ENCODE measurements at regions not wholly inside any gene's neighbourhood (a gene's known extent, or its start where the extent isn't known, plus 50 kb on each side); places are given as distances from the start of the nearest gene placed in this dataset.

DNA sequence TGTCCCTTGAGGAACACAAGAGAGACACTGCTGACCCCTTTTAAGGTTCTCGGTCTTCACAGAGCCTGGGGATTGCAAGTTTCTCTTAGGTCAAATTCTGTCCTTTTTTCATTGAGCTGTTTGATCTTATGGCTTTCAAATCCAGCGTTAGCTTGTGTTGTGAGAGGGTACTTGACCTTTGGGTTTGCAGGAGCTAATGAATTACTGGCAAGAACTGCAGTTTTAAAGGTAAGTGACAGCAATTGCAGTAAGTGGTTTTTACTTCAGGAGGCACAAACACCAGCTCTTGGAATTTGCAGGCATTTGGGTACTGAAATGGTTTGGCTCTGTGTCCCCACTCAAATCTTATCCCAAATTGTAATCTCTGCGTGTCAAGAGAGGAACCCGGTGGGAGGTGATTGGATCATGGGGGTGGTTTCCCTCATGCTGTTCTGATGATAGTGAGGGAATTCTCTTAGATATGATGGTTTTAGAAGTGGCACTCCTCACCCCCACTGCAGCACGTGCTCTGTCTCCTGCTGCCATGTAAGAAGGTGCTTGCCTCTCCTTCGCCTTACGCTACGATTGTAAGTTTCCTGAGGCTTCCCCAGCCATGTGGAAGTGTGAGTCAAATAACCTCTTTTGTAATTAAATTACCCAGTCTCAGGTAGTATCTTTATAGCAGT is 134.5 kb upstream of the LYPLAL1 start:
- in situ Hi-C loops (cut with HindIII; ENCODE audit: extremely low pct_ligation_motif_present, low pct_unique_long_range_greater_than_20kb) (no loop called here), intact Hi-C loops (cut with micrococcal nuclease; ENCODE audit: unreplicated experiment) (no loop called here)
- ChIA-PET POLR2A (no interaction called here), CTCF (ENCODE audit: low intra/inter-chr PET ratio, low total read pairs) (no interaction called here)
- Histone ChIP-seq H4K20me1 (ENCODE audit: insufficient read depth, low read length) (no peaks in the 10 kb centered on the region), H3K4me3 (replicated peaks in 1 of 3; ENCODE audit: insufficient read depth in 1 of 3, low read depth in 2 of 3, low read length in 3 of 3) (no peak overlapping the region), H3K9me3 (ENCODE audit: low read length) (no peaks in the 10 kb centered on the region), H3K27ac (ENCODE audit: extremely low read length, insufficient read depth, low read length) (no peak overlapping the region), H3K4me2 (ENCODE audit: low read depth, low read length) (no peak overlapping the region), H3K79me2 (ENCODE audit: insufficient read depth, low read length) (no peaks in the 10 kb centered on the region), H2AFZ (ENCODE audit: low read length) (no peak overlapping the region), H3K36me3 (replicated peaks in 1 of 2; ENCODE audit: control insufficient read depth in 1 of 2, insufficient read depth in 2 of 2, low read length in 2 of 2) (no peaks in the 10 kb centered on the region), H3K27me3 (ENCODE audit: control insufficient read depth in 1 of 2, insufficient read depth in 2 of 2, low read length in 2 of 2) (no peaks in the 10 kb centered on the region), H3K9ac (ENCODE audit: insufficient read depth, low read depth, low read length) (no peak overlapping the region), H3K4me1 (ENCODE audit: insufficient read depth, low read length) (no peaks in the 10 kb centered on the region; the same call in 1 of the 2 replicates)
- DNase-seq (ENCODE audit: low spot score) (no peak), ATAC-seq (no peak), FAIRE-seq (no peak)
- BruUV-seq (replicated peaks), result no TSS peak
- WGBS (ENCODE audit: low lambda C conversion rate), result 43% methylated on average over 8 of the region's 8 CpGs
- TF ChIP-seq, protein P1, sequence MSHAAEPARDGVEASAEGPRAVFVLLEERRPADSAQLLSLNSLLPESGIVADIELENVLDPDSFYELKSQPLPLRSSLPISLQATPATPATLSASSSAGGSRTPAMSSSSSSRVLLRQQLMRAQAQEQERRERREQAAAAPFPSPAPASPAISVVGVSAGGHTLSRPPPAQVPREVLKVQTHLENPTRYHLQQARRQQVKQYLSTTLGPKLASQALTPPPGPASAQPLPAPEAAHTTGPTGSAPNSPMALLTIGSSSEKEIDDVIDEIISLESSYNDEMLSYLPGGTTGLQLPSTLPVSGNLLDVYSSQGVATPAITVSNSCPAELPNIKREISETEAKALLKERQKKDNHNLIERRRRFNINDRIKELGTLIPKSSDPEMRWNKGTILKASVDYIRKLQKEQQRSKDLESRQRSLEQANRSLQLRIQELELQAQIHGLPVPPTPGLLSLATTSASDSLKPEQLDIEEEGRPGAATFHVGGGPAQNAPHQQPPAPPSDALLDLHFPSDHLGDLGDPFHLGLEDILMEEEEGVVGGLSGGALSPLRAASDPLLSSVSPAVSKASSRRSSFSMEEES (CRISPR knock-in tag; IDR thresholded peaks at IDR 0.05), result no peak
- TF ChIP-seq, protein P2, sequence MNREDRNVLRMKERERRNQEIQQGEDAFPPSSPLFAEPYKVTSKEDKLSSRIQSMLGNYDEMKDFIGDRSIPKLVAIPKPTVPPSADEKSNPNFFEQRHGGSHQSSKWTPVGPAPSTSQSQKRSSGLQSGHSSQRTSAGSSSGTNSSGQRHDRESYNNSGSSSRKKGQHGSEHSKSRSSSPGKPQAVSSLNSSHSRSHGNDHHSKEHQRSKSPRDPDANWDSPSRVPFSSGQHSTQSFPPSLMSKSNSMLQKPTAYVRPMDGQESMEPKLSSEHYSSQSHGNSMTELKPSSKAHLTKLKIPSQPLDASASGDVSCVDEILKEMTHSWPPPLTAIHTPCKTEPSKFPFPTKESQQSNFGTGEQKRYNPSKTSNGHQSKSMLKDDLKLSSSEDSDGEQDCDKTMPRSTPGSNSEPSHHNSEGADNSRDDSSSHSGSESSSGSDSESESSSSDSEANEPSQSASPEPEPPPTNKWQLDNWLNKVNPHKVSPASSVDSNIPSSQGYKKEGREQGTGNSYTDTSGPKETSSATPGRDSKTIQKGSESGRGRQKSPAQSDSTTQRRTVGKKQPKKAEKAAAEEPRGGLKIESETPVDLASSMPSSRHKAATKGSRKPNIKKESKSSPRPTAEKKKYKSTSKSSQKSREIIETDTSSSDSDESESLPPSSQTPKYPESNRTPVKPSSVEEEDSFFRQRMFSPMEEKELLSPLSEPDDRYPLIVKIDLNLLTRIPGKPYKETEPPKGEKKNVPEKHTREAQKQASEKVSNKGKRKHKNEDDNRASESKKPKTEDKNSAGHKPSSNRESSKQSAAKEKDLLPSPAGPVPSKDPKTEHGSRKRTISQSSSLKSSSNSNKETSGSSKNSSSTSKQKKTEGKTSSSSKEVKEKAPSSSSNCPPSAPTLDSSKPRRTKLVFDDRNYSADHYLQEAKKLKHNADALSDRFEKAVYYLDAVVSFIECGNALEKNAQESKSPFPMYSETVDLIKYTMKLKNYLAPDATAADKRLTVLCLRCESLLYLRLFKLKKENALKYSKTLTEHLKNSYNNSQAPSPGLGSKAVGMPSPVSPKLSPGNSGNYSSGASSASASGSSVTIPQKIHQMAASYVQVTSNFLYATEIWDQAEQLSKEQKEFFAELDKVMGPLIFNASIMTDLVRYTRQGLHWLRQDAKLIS (CRISPR knock-in tag; IDR thresholded peaks at IDR 0.05), result no peak
- TF ChIP-seq, protein P3, sequence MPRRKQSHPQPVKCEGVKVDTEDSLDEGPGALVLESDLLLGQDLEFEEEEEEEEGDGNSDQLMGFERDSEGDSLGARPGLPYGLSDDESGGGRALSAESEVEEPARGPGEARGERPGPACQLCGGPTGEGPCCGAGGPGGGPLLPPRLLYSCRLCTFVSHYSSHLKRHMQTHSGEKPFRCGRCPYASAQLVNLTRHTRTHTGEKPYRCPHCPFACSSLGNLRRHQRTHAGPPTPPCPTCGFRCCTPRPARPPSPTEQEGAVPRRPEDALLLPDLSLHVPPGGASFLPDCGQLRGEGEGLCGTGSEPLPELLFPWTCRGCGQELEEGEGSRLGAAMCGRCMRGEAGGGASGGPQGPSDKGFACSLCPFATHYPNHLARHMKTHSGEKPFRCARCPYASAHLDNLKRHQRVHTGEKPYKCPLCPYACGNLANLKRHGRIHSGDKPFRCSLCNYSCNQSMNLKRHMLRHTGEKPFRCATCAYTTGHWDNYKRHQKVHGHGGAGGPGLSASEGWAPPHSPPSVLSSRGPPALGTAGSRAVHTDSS (CRISPR knock-in tag; conservative IDR thresholded peaks at IDR 0.05), result no peak
- TF ChIP-seq NFIC (IDR thresholded peaks at IDR 0.05; ENCODE audit: low read length) (no peak), LCORL (IDR thresholded peaks at IDR 0.05) (no peak), LCORL (CRISPR knock-in tag; IDR thresholded peaks at IDR 0.05) (no peak), ZSCAN22 (CRISPR knock-in tag; IDR thresholded peaks at IDR 0.05) (no peak), ESRRA (CRISPR knock-in tag; IDR thresholded peaks at IDR 0.05; ENCODE audit: low read depth) (no peak), ZNF709 (CRISPR knock-in tag; IDR thresholded peaks at IDR 0.05) (no peak), ATF7-NPFF (CRISPR knock-in tag; IDR thresholded peaks at IDR 0.05; ENCODE audit: low read depth) (no peak), SRSF9 (IDR thresholded peaks at IDR 0.05; ENCODE audit: borderline replicate concordance, insufficient read depth, low read depth, low read length, poor library complexity, severe bottlenecking) (no peak), HNRNPUL1 (IDR thresholded peaks at IDR 0.05; ENCODE audit: low read depth, low read length) (no peak), JUNB (CRISPR knock-in tag; IDR thresholded peaks at IDR 0.05; ENCODE audit: borderline replicate concordance) (no peak), ZNF430 (CRISPR knock-in tag; IDR thresholded peaks at IDR 0.05) (no peak), ONECUT2 (CRISPR knock-in tag; IDR thresholded peaks at IDR 0.05) (no peak), ZNF180 (CRISPR knock-in tag; IDR thresholded peaks at IDR 0.05; ENCODE audit: borderline replicate concordance, low read depth) (no peak)

Data from HepG2 (cell line).